Adrenal gland (tissue), 9 donors: ENCODE measurements at regions not wholly inside any gene's neighbourhood (a gene's known extent, or its start where the extent isn't known, plus 50 kb on each side); places are given as distances from the start of the nearest gene placed in this dataset.

Experiments used
- DNase-seq, 7 donors: peaks; one replicate each; pipeline ENCODE4 v3.0.0-alpha.2; 2019 to 2020
- H3K27ac ChIP-seq, 5 donors: fragments of 200-600 bp; sonication (generic) in 4 of 5; 1 replicate in 3 of 5; 2 replicates in 2 of 5; pipeline versions ENCODE4 v1.5.1 to v1.8.0; 2016 to 2020; ENCODE audit warnings: mild to moderate bottlenecking in 1 of 5
- H3K27me3 ChIP-seq: fragments of 200-600 bp; 2 replicates; pipeline ENCODE4 v1.8.0; 2021
- H3K36me3 ChIP-seq, 2 donors: fragments of 200-600 bp; replicated peaks in 1 of 2; 1 replicate in 1 of 2; 2 replicates in 1 of 2; pipeline versions ENCODE4 v1.5.1 to v1.8.0; 2018 to 2022
- H3K4me1 ChIP-seq, 2 donors: fragments of 200-600 bp; replicated peaks in 1 of 2; 1 replicate in 1 of 2; 2 replicates in 1 of 2; pipeline versions ENCODE4 v1.5.1 to v1.8.0; 2018 to 2021
- H3K4me3 ChIP-seq, 4 donors: fragments of 200-600 bp; sonication (generic) in 3 of 4; one replicate each; pipeline ENCODE4 v1.5.1; 2016 to 2018
- H3K9me3 ChIP-seq, 3 donors: fragments of 200-600 bp; sonication (generic) in 1 of 3; replicated peaks in 1 of 3; 1 replicate in 2 of 3; 2 replicates in 1 of 3; pipeline versions ENCODE4 v1.5.1 to v1.8.0; 2016 to 2021
- POLR2A ChIP-seq, 2 donors: fragments of 450-650 bp; IDR thresholded peaks; one replicate each; pipeline ENCODE4 v1.6.1; 2017; ENCODE audit warnings: antibody characterized with exemption in 2 of 2, mild to moderate bottlenecking in 2 of 2, moderate library complexity in 1 of 2
- WGBS, 4 donors: extraction: QIAGEN DNeasy Blood & Tissue Kit in 2 of 4; methylation state at CpG; one replicate each; pipeline versions ENCODE4 v1.1.5 to v1.1.7; 2013 to 2017; 5-methylcytosine and 5-hydroxymethylcytosine counted together
- intact Hi-C, 2 donors: fragments of 100-400 bp; cut with DNase I; formaldehyde crosslinking; loops; one replicate each; pipeline versions ENCODE4 v1.14.1 to v1.15.0; 2022 to 2023
- TF ChIP-seq, protein P1 (sequence below), 6 experiments: fragments of 450-650 bp in 4 of 6; fragments of 200-600 bp in 2 of 6; sonication (generic) in 1 of 6; IDR thresholded peaks; 1 replicate in 5 of 6; 2 replicates in 1 of 6; pipeline versions ENCODE4 v1.5.1 to v1.8.0; 2016 to 2021; ENCODE audit warnings: antibody characterized with exemption in 6 of 6, mild to moderate bottlenecking in 2 of 6, moderate library complexity in 1 of 6
- donor health status: healthy with polysubstance abuse.
- donor health status: Bipolar disorder and iron deficiency.
- donor health status: DM: yes; HTN: yes; CAD: no.
- donor health status: DM: no; HTN: no; CAD: no.
- donor health status: DM: no; HTN: no; CAD: no.

DNA sequence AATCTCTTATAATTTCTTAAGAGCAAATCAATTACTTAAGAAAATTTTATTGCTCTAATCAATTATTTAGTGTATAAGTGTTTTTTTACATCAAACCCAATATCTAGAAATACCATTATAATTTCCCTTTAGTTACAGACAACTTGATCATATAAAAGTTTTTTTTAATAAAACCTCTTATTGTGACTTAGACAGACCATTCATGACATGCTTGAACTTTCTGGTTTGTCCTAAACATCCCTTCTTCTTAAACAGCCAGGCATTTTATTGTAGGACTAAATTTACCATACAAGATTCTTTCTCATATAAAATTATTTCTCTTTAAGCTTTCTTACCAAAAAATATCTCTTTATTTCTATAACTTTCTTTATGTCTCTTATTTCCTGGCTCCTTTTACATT, 164.5 kb downstream of the SUCNR1 start:
- intact Hi-C loops = no loop called here
- Histone ChIP-seq H3K36me3 (no peaks in the 10 kb centered on the region), H3K27me3 (no peaks in the 10 kb centered on the region), H3K27ac (no peak overlapping the region), H3K4me3 (no peak overlapping the region), H3K9me3 (peaks cover 0 to 8% (median 0%) of the 10 kb centered on the region in 3 donors), H3K4me1 (no peaks in the 10 kb centered on the region)
- no peak for TF ChIP-seq POLR2A (IDR thresholded peaks at IDR 0.05)
- TF ChIP-seq, protein P1, sequence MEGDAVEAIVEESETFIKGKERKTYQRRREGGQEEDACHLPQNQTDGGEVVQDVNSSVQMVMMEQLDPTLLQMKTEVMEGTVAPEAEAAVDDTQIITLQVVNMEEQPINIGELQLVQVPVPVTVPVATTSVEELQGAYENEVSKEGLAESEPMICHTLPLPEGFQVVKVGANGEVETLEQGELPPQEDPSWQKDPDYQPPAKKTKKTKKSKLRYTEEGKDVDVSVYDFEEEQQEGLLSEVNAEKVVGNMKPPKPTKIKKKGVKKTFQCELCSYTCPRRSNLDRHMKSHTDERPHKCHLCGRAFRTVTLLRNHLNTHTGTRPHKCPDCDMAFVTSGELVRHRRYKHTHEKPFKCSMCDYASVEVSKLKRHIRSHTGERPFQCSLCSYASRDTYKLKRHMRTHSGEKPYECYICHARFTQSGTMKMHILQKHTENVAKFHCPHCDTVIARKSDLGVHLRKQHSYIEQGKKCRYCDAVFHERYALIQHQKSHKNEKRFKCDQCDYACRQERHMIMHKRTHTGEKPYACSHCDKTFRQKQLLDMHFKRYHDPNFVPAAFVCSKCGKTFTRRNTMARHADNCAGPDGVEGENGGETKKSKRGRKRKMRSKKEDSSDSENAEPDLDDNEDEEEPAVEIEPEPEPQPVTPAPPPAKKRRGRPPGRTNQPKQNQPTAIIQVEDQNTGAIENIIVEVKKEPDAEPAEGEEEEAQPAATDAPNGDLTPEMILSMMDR (IDR thresholded peaks at IDR 0.05) = no peak
- DNase-seq = no peak

DNA sequence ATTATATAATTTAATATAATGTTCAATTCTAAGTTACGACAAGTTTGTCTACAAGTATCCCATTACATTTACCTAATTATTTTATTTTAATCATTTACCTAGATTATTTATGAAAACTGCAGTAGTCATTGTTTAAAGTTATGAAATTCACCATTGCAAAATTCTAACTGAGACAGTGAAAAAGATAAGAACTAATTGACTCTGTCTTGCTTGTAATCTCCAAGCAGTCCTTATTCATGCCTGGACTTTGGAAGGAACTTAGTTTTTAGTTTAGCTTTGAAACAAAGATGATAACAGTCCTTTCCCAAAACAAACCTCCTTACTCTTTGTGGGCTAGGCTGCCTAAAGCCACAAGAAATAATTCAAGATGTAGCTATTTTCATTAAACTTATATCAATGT, 165.0 kb downstream of the SUCNR1 start:
- peaks cover 0 to 8% (median 0%) of the 10 kb centered on the region in 3 donors for H3K9me3 ChIP-seq
- no peak overlapping the region for H3K4me3 ChIP-seq
- TF ChIP-seq, protein P1 (IDR thresholded peaks at IDR 0.05) = no peak
- no peak for TF ChIP-seq POLR2A (IDR thresholded peaks at IDR 0.05)
- H3K4me1 ChIP-seq = no peaks in the 10 kb centered on the region
- no peak for DNase-seq
- intact Hi-C loops = no loop called here
- no peaks in the 10 kb centered on the region for H3K36me3 ChIP-seq
- H3K27me3 ChIP-seq = no peaks in the 10 kb centered on the region
- no peak overlapping the region for H3K27ac ChIP-seq
- 88 to 97% (median 93%) methylated on average over 1 of the region's 1 CpG for WGBS, 4 donors

DNA sequence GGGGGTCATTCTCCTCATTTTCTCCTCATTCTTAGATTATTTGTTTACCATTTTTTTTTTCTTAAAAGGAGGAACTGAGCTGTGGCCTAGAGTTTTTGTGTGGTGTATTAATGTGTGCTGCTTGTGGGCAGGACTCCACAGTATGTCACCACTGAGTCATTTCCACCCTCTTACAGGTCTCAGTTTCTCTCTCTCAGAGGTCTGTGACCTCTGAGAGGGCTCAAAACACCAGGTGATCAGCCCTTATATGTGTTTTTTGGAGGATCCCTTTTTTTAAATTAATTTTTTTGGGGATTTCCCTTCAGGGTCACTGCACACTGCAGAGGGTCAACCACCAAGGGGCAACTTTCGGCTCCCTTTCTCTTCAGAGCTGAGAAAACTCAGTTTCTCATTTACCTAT, 166.4 kb downstream of the SUCNR1 start:
- H3K4me3 ChIP-seq = no peak overlapping the region
- H3K27me3 ChIP-seq = no peaks in the 10 kb centered on the region
- peaks cover 0 to 8% (median 0%) of the 10 kb centered on the region in 3 donors for H3K9me3 ChIP-seq
- TF ChIP-seq POLR2A (IDR thresholded peaks at IDR 0.05) = no peak
- TF ChIP-seq, protein P1 (IDR thresholded peaks at IDR 0.05) = no peak
- no peak for DNase-seq
- WGBS, 4 donors = 76 to 85% (median 81%) methylated on average over 1 of the region's 1 CpG
- H3K36me3 ChIP-seq = no peaks in the 10 kb centered on the region
- intact Hi-C loops = no loop called here
- no peaks in the 10 kb centered on the region for H3K4me1 ChIP-seq
- H3K27ac ChIP-seq = no peak overlapping the region

DNA sequence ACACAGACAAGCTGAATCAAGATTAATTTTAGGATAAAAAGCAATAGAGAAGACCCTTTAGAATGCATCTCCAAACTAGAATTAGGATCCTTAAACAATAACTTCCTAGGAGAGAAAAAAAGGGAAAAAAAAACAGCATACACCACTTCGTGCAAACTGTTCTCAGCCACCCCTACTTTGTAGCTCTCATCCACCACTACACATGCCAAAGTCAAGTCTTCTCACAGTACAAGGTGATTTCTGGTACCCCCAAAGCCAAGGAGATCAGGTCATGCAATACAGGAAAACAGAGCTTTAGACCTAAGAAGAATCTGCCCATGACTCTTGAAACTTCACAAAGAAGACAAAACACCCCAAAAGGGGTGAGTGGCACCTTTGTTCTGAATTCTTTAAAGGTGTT, 166.9 kb downstream of the SUCNR1 start:
- DNase-seq = no peak
- no peaks in the 10 kb centered on the region for H3K36me3 ChIP-seq
- H3K9me3 ChIP-seq = peaks cover 0 to 8% (median 0%) of the 10 kb centered on the region in 3 donors
- H3K4me3 ChIP-seq = no peak overlapping the region
- WGBS, 4 donors = 64 to 79% (median 73%) methylated on average over 1 of the region's 1 CpG
- H3K27me3 ChIP-seq = no peaks in the 10 kb centered on the region
- no peak for TF ChIP-seq POLR2A (IDR thresholded peaks at IDR 0.05)
- TF ChIP-seq, protein P1 (IDR thresholded peaks at IDR 0.05) = no peak
- no peak overlapping the region for H3K27ac ChIP-seq
- no peaks in the 10 kb centered on the region for H3K4me1 ChIP-seq
- intact Hi-C loops = no loop called here
